ENCODE measurements at regions not wholly inside any gene's neighbourhood (a gene's known extent, or its start where the extent isn't known, plus 50 kb on each side); places are given as distances from the start of the nearest gene placed in this dataset.

- TF ChIP-seq E2F6 (IDR thresholded peaks at IDR 0.05), result no peak
Measured at GRCh38 chr15:77826006-77826695, 193.4 kb upstream of the LINGO1 start (continued).

Data from H1 (cell line).